Spleen (tissue), 11 donors: ENCODE measurements at regions not wholly inside any gene's neighbourhood (a gene's known extent, or its start where the extent isn't known, plus 50 kb on each side); places are given as distances from the start of the nearest gene placed in this dataset.

Experiments
- DNase-seq: peaks from one replicate; pipeline ENCODE4 v3.0.0-alpha.2; 2020
- H3K27ac ChIP-seq, 8 donors: fragments of 200-600 bp; sonication (generic) in 7 of 8; 1 replicate in 4 of 8; 2 replicates in 4 of 8; pipeline versions ENCODE4 v1.5.0 to v1.8.0; 2016 to 2021; ENCODE audit warnings: inconsistent platforms in 4 of 8, mild to moderate bottlenecking in 4 of 8, moderate library complexity in 1 of 8
- H3K27me3 ChIP-seq, 7 donors: fragments of 200-600 bp; sonication (generic) in 6 of 7; replicated peaks in 1 of 7; 1 replicate in 4 of 7; 2 replicates in 3 of 7; pipeline versions ENCODE4 v1.5.0 to v1.8.0; 2016 to 2021; ENCODE audit warnings: inconsistent platforms in 3 of 7, mild to moderate bottlenecking in 1 of 7
- H3K36me3 ChIP-seq, 6 donors: fragments of 200-600 bp; sonication (generic) in 5 of 6; 1 replicate in 4 of 6; 2 replicates in 2 of 6; pipeline versions ENCODE4 v1.5.0 to v1.8.0; 2016 to 2021; ENCODE audit warnings: inconsistent platforms in 2 of 6
- H3K4me1 ChIP-seq, 6 donors: fragments of 200-600 bp; sonication (generic) in 5 of 6; 1 replicate in 3 of 6; 2 replicates in 3 of 6; pipeline versions ENCODE4 v1.5.0 to v1.8.0; 2016 to 2021; ENCODE audit warnings: inconsistent platforms in 3 of 6
- H3K4me3 ChIP-seq, 8 donors: fragments of 200-600 bp; sonication (generic) in 7 of 8; 1 replicate in 4 of 8; 2 replicates in 4 of 8; pipeline versions ENCODE4 v1.5.0 to v1.8.0; 2016 to 2021; ENCODE audit warnings: inconsistent platforms in 4 of 8, mild to moderate bottlenecking in 4 of 8, moderate library complexity in 2 of 8
- H3K9me3 ChIP-seq, 8 donors: fragments of 200-600 bp; sonication (generic) in 7 of 8; 1 replicate in 4 of 8; 2 replicates in 4 of 8; pipeline versions ENCODE4 v1.5.0 to v1.8.0; 2016 to 2021; ENCODE audit warnings: inconsistent platforms in 4 of 8
- CTCF ChIP-seq, 11 experiments: fragments of 200-600 bp in 7 of 11; fragments of 450-650 bp in 4 of 11; sonication (generic) in 4 of 11; IDR thresholded peaks in 8 of 11; conservative IDR thresholded peaks in 3 of 11; 1 replicate in 7 of 11; 2 replicates in 4 of 11; pipeline versions ENCODE4 v1.4.0 to v1.8.0; 2016 to 2021; ENCODE audit warnings: antibody characterized with exemption in 11 of 11, inconsistent platforms in 4 of 11, mild to moderate bottlenecking in 1 of 11
- POLR2A ChIP-seq, 3 donors: fragments of 450-650 bp; IDR thresholded peaks; one replicate each; pipeline ENCODE4 v1.5.1; 2017; ENCODE audit warnings: antibody characterized with exemption in 3 of 3, mild to moderate bottlenecking in 1 of 3
- POLR2AphosphoS5 ChIP-seq, 3 donors: sonication (generic); formaldehyde crosslinking; IDR thresholded peaks; one replicate each; pipeline ENCODE4 v1.5.1; 2017; ENCODE audit warnings: antibody characterized with exemption in 3 of 3
- WGBS, 5 donors: extraction: QIAGEN DNeasy Blood & Tissue Kit in 3 of 5; methylation state at CpG; one replicate each; pipeline versions ENCODE4 v1.1.5 to v1.1.7; 2013 to 2018; 5-methylcytosine and 5-hydroxymethylcytosine counted together
- intact Hi-C: fragments of 100-400 bp; cut with DNase I; formaldehyde crosslinking; loops from one replicate; pipeline ENCODE4 v1.15.0; 2023; ENCODE audit warnings: low total_unique reads
- donor health status: healthy with polysubstance abuse.
- donor health status: DM: no; HTN: no; CAD: no; lungs with moderate emphysema.
- donor health status: DM: no; HTN: no; CAD: no.
- donor health status: Bipolar disorder and iron deficiency.
- donor health status: healthy.
- donor health status: DM: no; HTN: no; CAD: no.
- donor health status: DM: yes; HTN: yes; CAD: no.

- no peak for TF ChIP-seq POLR2AphosphoS5 (IDR thresholded peaks at IDR 0.05)
- peak overlapping the region in 4 of 8 donors; percentile 34 to 68 (median 64) for H3K27ac ChIP-seq
- no peak overlapping the region for H3K4me3 ChIP-seq
- no peaks in the 10 kb centered on the region for H3K27me3 ChIP-seq
- intact Hi-C loops: no loop called here
- DNase-seq: no peak
- H3K9me3 ChIP-seq: peaks cover 0 to 7% (median 0%) of the 10 kb centered on the region in 8 donors
- H3K4me1 ChIP-seq: peaks cover 0 to 22% (median 3%) of the 10 kb centered on the region in 6 donors
- H3K36me3 ChIP-seq: no peaks in the 10 kb centered on the region
- 54 to 74% (median 65%) methylated on average over 6 of the region's 6 CpGs for WGBS, 5 donors
Observed at GRCh38 chr4:142960867-142961644, 115.0 kb upstream of the INPP4B start.

- Histone ChIP-seq H3K27me3 (no peaks in the 10 kb centered on the region), H3K4me1 (peaks cover 0 to 22% (median 3%) of the 10 kb centered on the region in 6 donors), H3K9me3 (peaks cover 0 to 10% (median 0%) of the 10 kb centered on the region in 8 donors), H3K4me3 (no peak overlapping the region), H3K27ac (peak overlapping the region in 4 of 8 donors; percentile 34 to 68 (median 64)), H3K36me3 (no peaks in the 10 kb centered on the region)
- 0 to 13% (median 3%) methylated on average over 1 of the region's 1 CpG for whole genome bisulfite sequencing, 5 donors
- intact Hi-C loops: no loop called here
- DNase-seq: no peak
- TF ChIP-seq POLR2A (IDR thresholded peaks at IDR 0.05): no peak
- TF ChIP-seq POLR2AphosphoS5 (IDR thresholded peaks at IDR 0.05): peak in 1 of 3 donors; percentile 42
Observed at GRCh38 chr4:142961866-142962265, 115.8 kb upstream of the INPP4B start.

- TF ChIP-seq CTCF (IDR thresholded peaks at IDR 0.05 in 8 of 11, conservative IDR thresholded peaks at IDR 0.05 in 3 of 11) (no peak), POLR2A (IDR thresholded peaks at IDR 0.05) (no peak), POLR2AphosphoS5 (IDR thresholded peaks at IDR 0.05) (no peak)
- Histone ChIP-seq H3K27ac (no peak overlapping the region), H3K4me3 (no peak overlapping the region), H3K4me1 (no peaks in the 10 kb centered on the region), H3K36me3 (no peaks in the 10 kb centered on the region), H3K27me3 (no peaks in the 10 kb centered on the region), H3K9me3 (no peaks in the 10 kb centered on the region)
- no peak for DNase-seq
- intact Hi-C loops: no loop called here
Observed at GRCh38 chr4:142974328-142974727, 128.2 kb upstream of the INPP4B start.

- DNase-seq: no peak
- Histone ChIP-seq H3K4me3 (no peak overlapping the region), H3K4me1 (no peaks in the 10 kb centered on the region), H3K27me3 (no peaks in the 10 kb centered on the region), H3K36me3 (no peaks in the 10 kb centered on the region), H3K27ac (no peak overlapping the region), H3K9me3 (no peaks in the 10 kb centered on the region)
- 30 to 98% (median 44%) methylated on average over 1 of the region's 1 CpG for WGBS, 5 donors
- no peak for TF ChIP-seq POLR2AphosphoS5 (IDR thresholded peaks at IDR 0.05)
- TF ChIP-seq CTCF (IDR thresholded peaks at IDR 0.05 in 8 of 11, conservative IDR thresholded peaks at IDR 0.05 in 3 of 11): no peak
- no peak for TF ChIP-seq POLR2A (IDR thresholded peaks at IDR 0.05)
- intact Hi-C loops: no loop called here
Observed at GRCh38 chr4:142975618-142976017, 129.5 kb upstream of the INPP4B start.

- no peaks in the 10 kb centered on the region for H3K4me1 ChIP-seq
- intact Hi-C loops: no loop called here
- H3K36me3 ChIP-seq: no peaks in the 10 kb centered on the region
- H3K27me3 ChIP-seq: no peaks in the 10 kb centered on the region
- TF ChIP-seq POLR2A (IDR thresholded peaks at IDR 0.05) (no peak), CTCF (IDR thresholded peaks at IDR 0.05 in 8 of 11, conservative IDR thresholded peaks at IDR 0.05 in 3 of 11) (no peak), POLR2AphosphoS5 (IDR thresholded peaks at IDR 0.05) (no peak)
- H3K4me3 ChIP-seq: no peak overlapping the region
- H3K9me3 ChIP-seq: no peaks in the 10 kb centered on the region
- no peak overlapping the region for H3K27ac ChIP-seq
- no peak for DNase-seq
- WGBS, 5 donors: 70 to 95% (median 84%) methylated on average over 3 of the region's 3 CpGs
Observed at GRCh38 chr4:142976482-142976881, 130.4 kb upstream of the INPP4B start.
